Trophoblast cell (in vitro differentiated cells and primary cell): ENCODE measurements at regions not wholly inside any gene's neighbourhood (a gene's known extent, or its start where the extent isn't known, plus 50 kb on each side); places are given as distances from the start of the nearest gene placed in this dataset.

ENCODE experiments used
- DNase-seq, 2 donors: peaks; one replicate each; pipeline ENCODE4 v3.0.0-alpha.2; 2016
- H2AFZ ChIP-seq: 2 replicates; pipeline ENCODE4 v1.6.1; 2013; ENCODE audit warnings: low read length, moderate library complexity, mild to moderate bottlenecking; ENCODE audit not compliant: insufficient read depth, poor library complexity
- H2AK5ac ChIP-seq: 2 replicates; pipeline ENCODE4 v1.6.1; 2013; ENCODE audit warnings: mild to moderate bottlenecking, low read length
- H2BK120ac ChIP-seq: 2 replicates; pipeline ENCODE4 v1.6.1; 2013; ENCODE audit warnings: low read length, mild to moderate bottlenecking, moderate library complexity; ENCODE audit not compliant: insufficient read depth, poor library complexity
- H2BK12ac ChIP-seq: 2 replicates; pipeline ENCODE4 v1.6.1; 2013; ENCODE audit warnings: mild to moderate bottlenecking, low read length, moderate library complexity
- H2BK5ac ChIP-seq: 2 replicates; pipeline ENCODE4 v1.6.1; 2013; ENCODE audit warnings: low read length, low read depth, moderate library complexity, mild to moderate bottlenecking; ENCODE audit not compliant: poor library complexity
- H3K14ac ChIP-seq: 2 replicates; pipeline ENCODE4 v1.6.1; 2013; ENCODE audit warnings: mild to moderate bottlenecking, low read length
- H3K18ac ChIP-seq: 2 replicates; pipeline ENCODE4 v1.6.1; 2013; ENCODE audit warnings: mild to moderate bottlenecking, low read length
- H3K23ac ChIP-seq: 2 replicates; pipeline ENCODE4 v1.6.1; 2013; ENCODE audit warnings: low read length
- H3K27ac ChIP-seq: 2 replicates; pipeline ENCODE4 v1.5.1; 2013; ENCODE audit warnings: low read depth, mild to moderate bottlenecking, inconsistent platforms, low read length, moderate library complexity
- H3K27me3 ChIP-seq: 2 replicates; pipeline ENCODE4 v1.6.1; 2013; ENCODE audit warnings: inconsistent platforms, mild to moderate bottlenecking, low read length, moderate library complexity; ENCODE audit not compliant: insufficient read depth
- H3K36me3 ChIP-seq, 2 experiments: 1 replicate in 1 of 2; 2 replicates in 1 of 2; pipeline ENCODE4 v1.6.1; 2013; ENCODE audit warnings: low read length in 2 of 2, mild to moderate bottlenecking in 2 of 2, moderate library complexity in 1 of 2; ENCODE audit not compliant: insufficient read depth in 2 of 2, control insufficient read depth in 1 of 2
- H3K4ac ChIP-seq: 2 replicates; pipeline ENCODE4 v1.6.1; 2013; ENCODE audit warnings: low read depth, mild to moderate bottlenecking, low read length, moderate library complexity
- H3K4me1 ChIP-seq, 2 experiments: 1 replicate in 1 of 2; 2 replicates in 1 of 2; pipeline ENCODE4 v1.6.1; 2013; ENCODE audit warnings: low read length in 2 of 2, mild to moderate bottlenecking in 2 of 2, moderate library complexity in 1 of 2; ENCODE audit not compliant: insufficient read depth in 2 of 2, control insufficient read depth in 1 of 2
- H3K4me2 ChIP-seq: 2 replicates; pipeline ENCODE4 v1.6.1; 2013; ENCODE audit warnings: inconsistent platforms, mild to moderate bottlenecking, low read length, moderate library complexity
- H3K4me3 ChIP-seq: 2 replicates; pipeline ENCODE4 v1.5.1; 2013; ENCODE audit warnings: mild to moderate bottlenecking, low read depth, low read length, inconsistent platforms
- H3K79me1 ChIP-seq: one replicate; pipeline ENCODE4 v1.6.1; 2013; ENCODE audit warnings: low read length
- H3K79me2 ChIP-seq: 2 replicates; pipeline ENCODE4 v1.6.1; 2013; ENCODE audit warnings: low read length, mild to moderate bottlenecking; ENCODE audit not compliant: control insufficient read depth, insufficient read depth, poor library complexity
- H3K9ac ChIP-seq: 2 replicates; pipeline ENCODE4 v1.6.1; 2013; ENCODE audit warnings: mild to moderate bottlenecking, low read length
- H3K9me3 ChIP-seq: 2 replicates; pipeline ENCODE4 v1.6.1; 2013; ENCODE audit warnings: low read depth, mild to moderate bottlenecking, control low read depth, inconsistent platforms, low read length; ENCODE audit not compliant: insufficient read depth
- H4K12ac ChIP-seq: 2 replicates; pipeline ENCODE4 v1.6.1; 2013; ENCODE audit warnings: low read depth, mild to moderate bottlenecking, low read length, moderate library complexity
- H4K8ac ChIP-seq: 2 replicates; pipeline ENCODE4 v1.6.1; 2013; ENCODE audit warnings: low read depth, mild to moderate bottlenecking, low read length, moderate library complexity
- H4K91ac ChIP-seq: one replicate; pipeline ENCODE4 v1.6.1; 2013; ENCODE audit warnings: low read depth, mild to moderate bottlenecking, low read length, moderate library complexity
- WGBS: extraction: QIAGEN DNeasy Blood & Tissue Kit; methylation state at CpG from one replicate; pipeline ENCODE4 v1.1.7; 2013; ENCODE audit warnings: missing lambda C conversion rate; ENCODE audit not compliant: insufficient read length, insufficient coverage; ENCODE audit errors: extremely low coverage; 5-methylcytosine and 5-hydroxymethylcytosine counted together

- H3K9ac ChIP-seq, result no peak overlapping the region
- WGBS, result no CpG with 5 or more reads among the region's 1 CpG
- H2BK120ac ChIP-seq, result no peak overlapping the region
- H2AK5ac ChIP-seq, result no peak overlapping the region
- no peaks in the 10 kb centered on the region for H3K79me1 ChIP-seq
- no peak overlapping the region for H3K18ac ChIP-seq
- H2BK12ac ChIP-seq, result no peak overlapping the region
- no peak overlapping the region for H4K8ac ChIP-seq
- no peak overlapping the region for H3K23ac ChIP-seq
- H3K4ac ChIP-seq, result no peak overlapping the region
- DNase-seq, result no peak
- H3K27ac ChIP-seq, result no peak overlapping the region
- no peak overlapping the region for H3K14ac ChIP-seq
- H2BK5ac ChIP-seq, result no peak overlapping the region
- no peak overlapping the region for H3K4me3 ChIP-seq
- no peaks in the 10 kb centered on the region for H3K79me2 ChIP-seq
- H3K4me2 ChIP-seq, result no peak overlapping the region
- H3K36me3 ChIP-seq, result no peaks in the 10 kb centered on the region
- no peak overlapping the region for H4K12ac ChIP-seq
- H3K4me1 ChIP-seq, result no peaks in the 10 kb centered on the region
- no peaks in the 10 kb centered on the region for H3K9me3 ChIP-seq
- H2AFZ ChIP-seq, result no peak overlapping the region
- no peaks in the 10 kb centered on the region for H3K27me3 ChIP-seq
- H4K91ac ChIP-seq, result no peak overlapping the region
Observed at GRCh38 chr12:86917121-86917520, 660.9 kb upstream of the MGAT4C start.

GRCh38 chr12:86914721-86915120 lies 658.5 kb upstream of the MGAT4C start:
- no peak overlapping the region for H2AFZ ChIP-seq
- H3K9me3 ChIP-seq, result no peaks in the 10 kb centered on the region
- no peak overlapping the region for H2AK5ac ChIP-seq
- H3K4me1 ChIP-seq, result no peaks in the 10 kb centered on the region
- no peak overlapping the region for H2BK5ac ChIP-seq
- H4K91ac ChIP-seq, result no peak overlapping the region
- H3K18ac ChIP-seq, result no peak overlapping the region
- no peak overlapping the region for H2BK12ac ChIP-seq
- no peak overlapping the region for H3K14ac ChIP-seq
- no peak overlapping the region for H3K4me2 ChIP-seq
- H4K8ac ChIP-seq, result no peak overlapping the region
- no peaks in the 10 kb centered on the region for H3K36me3 ChIP-seq
- no peak overlapping the region for H2BK120ac ChIP-seq
- DNase-seq, result peak in 1 of 2 donors; percentile 32
- no peaks in the 10 kb centered on the region for H3K27me3 ChIP-seq
- no peaks in the 10 kb centered on the region for H3K79me1 ChIP-seq
- H4K12ac ChIP-seq, result no peak overlapping the region
- no peak overlapping the region for H3K23ac ChIP-seq
- H3K4ac ChIP-seq, result no peak overlapping the region
- no peak overlapping the region for H3K27ac ChIP-seq
- H3K79me2 ChIP-seq, result no peaks in the 10 kb centered on the region
- no peak overlapping the region for H3K4me3 ChIP-seq
- no peak overlapping the region for H3K9ac ChIP-seq

- H2AK5ac ChIP-seq, result no peak overlapping the region
- no peaks in the 10 kb centered on the region for H3K4me1 ChIP-seq
- no peaks in the 10 kb centered on the region for H3K36me3 ChIP-seq
- peak in 1 of 2 donors; percentile 4 for DNase-seq
- H3K14ac ChIP-seq, result no peak overlapping the region
- no peak overlapping the region for H4K91ac ChIP-seq
- no peak overlapping the region for H4K12ac ChIP-seq
- no peak overlapping the region for H3K4me2 ChIP-seq
- H3K4me3 ChIP-seq, result no peak overlapping the region
- H3K18ac ChIP-seq, result no peak overlapping the region
- no peaks in the 10 kb centered on the region for H3K27me3 ChIP-seq
- H3K9me3 ChIP-seq, result no peaks in the 10 kb centered on the region
- H2BK120ac ChIP-seq, result no peak overlapping the region
- H3K79me1 ChIP-seq, result no peaks in the 10 kb centered on the region
- H2BK5ac ChIP-seq, result no peak overlapping the region
- H3K27ac ChIP-seq, result no peak overlapping the region
- no peak overlapping the region for H3K9ac ChIP-seq
- WGBS, result no CpG with 5 or more reads among the region's 3 CpGs
- no peak overlapping the region for H2BK12ac ChIP-seq
- H2AFZ ChIP-seq, result no peak overlapping the region
- no peak overlapping the region for H3K23ac ChIP-seq
- H4K8ac ChIP-seq, result no peak overlapping the region
- H3K4ac ChIP-seq, result no peak overlapping the region
- H3K79me2 ChIP-seq, result no peaks in the 10 kb centered on the region
Observed at GRCh38 chr12:86911973-86912372, 655.8 kb upstream of the MGAT4C start.

GRCh38 chr12:86903159-86903558 lies 647.0 kb upstream of the MGAT4C start:
- no peak overlapping the region for H2BK120ac ChIP-seq
- no CpG with 5 or more reads among the region's 1 CpG for WGBS
- H3K27me3 ChIP-seq, result no peaks in the 10 kb centered on the region
- H2BK12ac ChIP-seq, result no peak overlapping the region
- H3K27ac ChIP-seq, result no peak overlapping the region
- H3K36me3 ChIP-seq, result no peaks in the 10 kb centered on the region
- H4K8ac ChIP-seq, result no peak overlapping the region
- no peak for DNase-seq
- no peaks in the 10 kb centered on the region for H3K9me3 ChIP-seq
- H3K79me2 ChIP-seq, result no peaks in the 10 kb centered on the region
- no peaks in the 10 kb centered on the region for H3K4me1 ChIP-seq
- H2AFZ ChIP-seq, result no peak overlapping the region
- H3K18ac ChIP-seq, result no peak overlapping the region
- no peak overlapping the region for H3K23ac ChIP-seq
- H3K4me2 ChIP-seq, result no peak overlapping the region
- no peak overlapping the region for H4K91ac ChIP-seq
- no peak overlapping the region for H4K12ac ChIP-seq
- H3K9ac ChIP-seq, result no peak overlapping the region
- no peak overlapping the region for H3K14ac ChIP-seq
- H2BK5ac ChIP-seq, result no peak overlapping the region
- H3K4me3 ChIP-seq, result no peak overlapping the region
- H3K4ac ChIP-seq, result no peak overlapping the region
- H3K79me1 ChIP-seq, result no peaks in the 10 kb centered on the region
- no peak overlapping the region for H2AK5ac ChIP-seq
